G401.6 (cell line): ENCODE measurements at regions not wholly inside any gene's neighbourhood (a gene's known extent, or its start where the extent isn't known, plus 50 kb on each side); places are given as distances from the start of the nearest gene placed in this dataset.
A peak's percentile ranks its signal among the peaks of the same experiment; 100 is the strongest.
"Not testable (repeated sequence)": the region's sequence is repeated elsewhere in the genome, so short reads cannot be mapped to it uniquely, and the experiment has no call there.

Experiments
- FAIRE-seq: peaks from 2 replicates; lab custom pipeline; 2012; peaks lifted over from hg19 to GRCh38; lab: Jason Lieb, UNC

- no peak for FAIRE-seq
Measured at GRCh38 chr3:173342679-173343078, 54.9 kb upstream of the NLGN1 start.

- FAIRE-seq: no peak
Measured at GRCh38 chr3:173340626-173341025, 56.9 kb upstream of the NLGN1 start.

GRCh38 chr3:173336261-173336660 lies 61.3 kb upstream of the NLGN1 start:
- no peak for FAIRE-seq

- FAIRE-seq: no peak
Measured at GRCh38 chr3:173306110-173306509, 91.4 kb upstream of the NLGN1 start.

- peak; percentile 87 for FAIRE-seq
Measured at GRCh38 chr3:173304182-173304800, 93.3 kb upstream of the NLGN1 start.

GRCh38 chr3:173301647-173302046 lies 95.9 kb upstream of the NLGN1 start:
- FAIRE-seq: no peak

GRCh38 chr3:173289072-173289471 lies 108.5 kb upstream of the NLGN1 start:
- no peak for FAIRE-seq

- FAIRE-seq: no peak
Measured at GRCh38 chr3:173287361-173287760, 110.2 kb upstream of the NLGN1 start.

GRCh38 chr3:173286507-173286906 lies 111.0 kb upstream of the NLGN1 start:
- FAIRE-seq: not testable (repeated sequence)

- FAIRE-seq: no peak
Measured at GRCh38 chr3:173284301-173284700, 113.2 kb upstream of the NLGN1 start.

GRCh38 chr3:173275740-173276139 lies 121.8 kb upstream of the NLGN1 start:
- FAIRE-seq: no peak

- FAIRE-seq: no peak
Measured at GRCh38 chr3:173273838-173274237, 123.7 kb upstream of the NLGN1 start.

- no peak for FAIRE-seq
Measured at GRCh38 chr3:173268781-173269180, 127.7 kb upstream of the SPATA16 start.

GRCh38 chr3:173267716-173268115 lies 126.7 kb upstream of the SPATA16 start:
- FAIRE-seq: no peak

GRCh38 chr3:173266441-173266840 lies 125.4 kb upstream of the SPATA16 start:
- no peak for FAIRE-seq

GRCh38 chr3:173258697-173259096 lies 117.7 kb upstream of the SPATA16 start:
- no peak for FAIRE-seq

- no peak for FAIRE-seq
Measured at GRCh38 chr3:173257797-173258196, 116.8 kb upstream of the SPATA16 start.

GRCh38 chr3:173255555-173255954 lies 114.5 kb upstream of the SPATA16 start:
- no peak for FAIRE-seq

- no peak for FAIRE-seq
Measured at GRCh38 chr3:173253471-173253870, 112.4 kb upstream of the SPATA16 start.

GRCh38 chr3:173249457-173249856 lies 108.4 kb upstream of the SPATA16 start:
- FAIRE-seq: no peak

GRCh38 chr3:173241727-173242126 lies 100.7 kb upstream of the SPATA16 start:
- peak; percentile 96 for FAIRE-seq

GRCh38 chr3:173238091-173238490 lies 97.1 kb upstream of the SPATA16 start:
- no peak for FAIRE-seq

- no peak for FAIRE-seq
Measured at GRCh38 chr3:173225351-173225750, 84.3 kb upstream of the SPATA16 start.

- FAIRE-seq: no peak
Measured at GRCh38 chr3:173221010-173221409, 80.0 kb upstream of the SPATA16 start.

- FAIRE-seq: no peak
Measured at GRCh38 chr3:173217127-173217526, 76.1 kb upstream of the SPATA16 start.
